Epithelial cell of prostate (primary cell): ENCODE measurements at regions not wholly inside any gene's neighbourhood (a gene's known extent, or its start where the extent isn't known, plus 50 kb on each side); places are given as distances from the start of the nearest gene placed in this dataset.

Experiments
- DNase-seq: peaks from one replicate; pipeline ENCODE4 v3.0.0-alpha.2; 2011; ENCODE audit warnings: low read depth, low spot score
- H3K27ac ChIP-seq: fragments of 450-650 bp; 2 replicates; pipeline ENCODE4 v1.5.1; 2017; ENCODE audit warnings: mild to moderate bottlenecking

DNA sequence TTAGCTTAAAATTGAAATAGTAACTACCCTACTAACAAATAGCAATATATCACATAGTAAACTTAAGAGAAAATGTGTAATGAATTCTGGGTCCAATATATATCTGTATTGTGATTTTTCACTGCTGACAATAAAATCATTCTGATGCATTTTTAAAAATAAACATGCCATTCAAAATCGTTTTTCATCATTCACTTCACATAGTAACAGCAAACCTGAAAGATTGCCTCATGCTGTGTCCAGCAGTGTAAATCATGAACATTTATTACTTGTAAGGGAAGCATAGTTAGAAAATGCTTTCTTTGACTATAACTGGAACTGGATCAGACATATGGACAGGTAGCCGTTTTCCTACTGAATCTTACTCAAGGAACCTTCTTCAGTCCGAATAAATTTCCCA is 446.1 kb downstream of the UTRN start:
- no peak overlapping the region for H3K27ac ChIP-seq
- no peak for DNase-seq

DNA sequence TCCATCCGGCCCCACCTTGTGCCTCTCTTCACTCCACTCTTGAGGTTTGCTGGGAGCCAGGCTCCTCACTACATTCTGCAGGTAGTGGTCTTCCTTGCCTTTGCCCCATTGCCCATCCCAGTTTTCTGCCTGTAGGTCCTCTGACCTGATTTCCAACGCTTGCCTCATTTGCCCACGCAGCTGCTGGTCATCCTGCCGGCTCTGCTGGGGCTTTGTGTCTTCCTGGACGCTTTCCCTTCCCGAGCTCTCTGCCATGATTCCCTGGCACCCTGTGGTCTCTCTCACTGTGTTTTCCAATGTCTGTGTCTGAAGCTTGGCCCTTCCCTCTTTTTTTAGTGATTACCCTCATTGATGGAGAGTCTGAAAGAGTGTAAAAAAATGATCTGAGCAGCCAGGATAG is 451.6 kb downstream of the UTRN start:
- DNase-seq = no peak

DNA sequence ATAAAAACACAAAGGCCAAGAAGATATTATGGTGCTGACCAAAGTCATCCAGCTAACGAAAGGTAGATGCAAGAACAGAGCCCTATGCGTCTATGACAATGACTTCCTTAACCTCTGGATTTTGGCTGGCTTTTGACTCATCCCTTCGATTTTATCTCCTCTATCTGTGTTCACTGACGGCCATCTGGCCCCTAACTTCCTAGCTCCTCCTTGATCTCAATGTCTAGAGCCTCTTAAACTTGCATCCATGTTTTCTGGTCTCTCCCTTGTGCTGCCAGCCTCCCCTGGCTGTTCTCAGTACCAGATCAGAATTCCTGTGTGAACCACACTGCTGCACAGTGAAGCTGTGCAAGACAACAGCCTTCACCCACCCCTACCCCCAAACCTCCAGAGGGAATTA is 452.9 kb downstream of the UTRN start:
- DNase-seq = no peak
- no peak overlapping the region for H3K27ac ChIP-seq

More for the DNA sequence above, 451.6 kb downstream of the UTRN start:
- no peak overlapping the region for H3K27ac ChIP-seq

DNA sequence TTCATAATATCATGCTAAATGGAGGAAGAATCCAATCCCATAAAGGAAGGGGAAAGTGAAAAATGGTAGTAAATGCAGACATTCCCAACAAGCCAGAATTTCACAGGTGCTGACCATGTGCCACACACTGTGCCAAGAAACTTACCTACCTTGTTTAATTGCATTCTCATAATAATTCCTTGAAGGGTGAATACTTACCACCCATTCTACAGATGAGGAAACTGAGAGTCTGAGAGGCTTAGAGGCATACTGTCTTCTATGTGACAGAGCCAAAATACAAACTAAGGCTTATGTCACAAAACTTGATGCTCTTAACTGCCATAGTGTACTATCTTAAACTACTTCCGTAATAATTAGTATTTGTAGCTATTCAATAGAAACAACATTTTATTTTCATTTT is 454.7 kb downstream of the UTRN start:
- DNase-seq = no peak
- H3K27ac ChIP-seq = no peak overlapping the region

DNA sequence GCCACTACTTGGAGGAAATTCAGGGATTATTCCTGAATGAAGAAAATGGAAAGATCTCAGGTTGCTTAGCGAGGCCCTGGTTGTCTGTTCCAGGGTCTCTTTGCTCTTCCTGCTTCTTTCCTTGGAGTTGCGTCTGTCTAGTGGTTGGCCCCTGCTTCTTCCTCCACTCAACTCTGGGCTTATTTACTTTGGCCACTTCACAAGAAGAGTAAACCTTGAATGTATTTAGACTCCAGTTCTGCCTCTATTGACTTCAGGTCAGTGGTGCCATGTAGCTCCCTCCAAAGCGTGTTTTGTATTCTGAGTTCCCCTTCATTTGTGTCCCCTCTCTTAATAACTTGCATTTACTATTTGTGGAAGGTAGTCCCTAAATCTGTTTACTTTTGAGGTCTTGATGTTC is 456.5 kb downstream of the UTRN start:
- DNase-seq = no peak
- no peak overlapping the region for H3K27ac ChIP-seq

DNA sequence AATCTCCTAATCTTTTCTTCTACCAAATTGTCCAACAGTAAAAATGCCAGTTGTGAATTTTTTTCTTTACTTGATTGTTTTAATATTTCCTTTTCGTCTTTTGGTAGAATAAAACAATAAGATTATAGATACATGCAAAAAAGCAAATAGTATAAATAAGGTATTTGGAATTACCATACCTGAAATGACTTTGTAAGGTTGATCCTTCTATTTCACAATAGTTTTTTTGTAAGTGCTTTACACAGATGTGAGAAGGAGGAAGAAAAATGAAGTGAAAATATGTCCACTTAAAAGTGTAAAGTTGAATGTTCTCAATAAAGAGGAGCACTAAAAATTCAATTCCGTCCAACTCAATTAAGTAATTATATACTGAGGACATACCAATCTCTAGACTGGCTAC is 457.6 kb downstream of the UTRN start:
- DNase-seq = no peak
- no peak overlapping the region for H3K27ac ChIP-seq

DNA sequence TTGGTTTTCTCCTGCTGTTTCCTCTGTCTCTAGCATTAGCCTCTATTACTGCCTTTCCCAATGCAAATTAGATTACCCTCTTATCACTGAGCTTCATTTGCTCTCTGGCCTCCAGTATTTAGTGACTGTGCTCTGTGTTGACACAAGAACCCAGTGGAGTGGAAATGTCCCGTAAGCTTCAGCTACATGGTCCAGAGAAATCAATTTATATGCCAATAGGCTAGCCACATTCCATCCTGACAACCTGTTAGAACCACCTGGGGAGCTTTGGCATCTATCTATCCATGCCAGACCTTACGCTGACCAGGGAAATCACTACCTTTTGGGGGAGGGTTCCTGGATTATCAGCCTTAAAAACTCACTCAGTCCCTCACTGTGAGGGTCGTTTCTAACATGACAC is 459.6 kb downstream of the UTRN start:
- no peak for DNase-seq
- H3K27ac ChIP-seq = no peak overlapping the region

DNA sequence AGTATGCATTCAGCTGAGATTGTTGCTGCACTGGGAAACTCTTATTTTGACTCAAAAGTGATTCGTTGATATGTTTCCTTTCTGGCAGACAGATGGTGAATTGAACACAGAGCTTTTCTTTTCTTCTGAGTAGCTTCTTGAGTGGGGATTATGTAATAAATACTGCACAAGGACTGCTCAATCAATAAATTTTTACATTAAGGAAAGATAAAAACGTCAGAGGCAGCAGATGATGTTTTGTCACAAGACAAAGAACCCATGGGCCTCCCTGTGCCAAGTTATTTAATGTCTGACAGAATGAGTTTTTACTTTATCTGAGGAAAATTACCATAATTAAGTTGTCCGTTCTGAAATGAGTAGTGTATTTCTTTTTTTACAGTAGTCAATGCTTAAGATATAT is 460.3 kb downstream of the UTRN start:
- DNase-seq = no peak
- H3K27ac ChIP-seq = no peak overlapping the region

DNA sequence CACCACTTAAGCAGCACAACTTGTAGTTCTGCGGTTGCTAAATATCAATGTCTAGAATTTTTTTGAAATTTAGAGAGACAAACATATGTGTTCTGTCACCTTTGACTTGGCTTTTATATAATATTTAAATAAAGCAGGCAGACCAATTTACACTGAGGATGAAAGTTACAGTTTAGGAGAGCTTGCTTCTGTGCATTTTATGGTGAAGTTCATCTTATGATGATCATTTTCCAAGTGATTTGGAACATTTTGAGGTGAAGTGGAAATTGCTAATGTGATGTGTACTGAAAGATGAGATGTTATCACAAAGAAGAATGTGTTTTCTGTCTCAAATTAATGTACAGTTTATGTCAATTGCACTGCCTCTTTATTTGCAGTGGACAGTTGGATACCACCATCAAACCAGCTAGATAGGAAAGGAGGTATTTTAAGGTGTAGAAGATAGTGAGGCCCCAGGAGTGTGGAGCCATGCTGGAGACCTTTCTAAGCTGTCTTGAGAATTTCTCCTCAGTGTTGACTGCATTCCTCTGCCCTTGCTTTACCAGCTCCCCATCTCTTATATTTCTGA is 461.9 kb downstream of the UTRN start:
- no peak for DNase-seq
- no peak overlapping the region for H3K27ac ChIP-seq

DNA sequence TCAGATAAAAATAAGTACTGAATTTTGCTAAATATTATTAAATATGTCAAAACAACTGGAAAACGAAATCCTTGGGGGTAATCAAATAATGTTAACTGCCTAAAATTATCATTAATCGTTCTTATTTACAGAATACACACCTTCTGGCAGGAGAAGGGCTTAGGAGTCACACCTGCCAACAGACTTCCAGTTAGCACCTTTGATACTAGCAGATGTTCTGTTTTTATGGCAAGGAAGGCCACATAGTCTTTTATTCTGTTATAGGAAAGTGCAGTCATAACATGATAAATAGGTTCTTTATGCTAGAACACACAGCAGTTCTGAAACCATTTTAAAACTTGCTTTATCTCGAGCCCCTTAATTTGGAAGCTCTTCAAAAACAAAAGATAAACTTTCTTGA is 464.1 kb downstream of the UTRN start:
- DNase-seq = no peak

DNA sequence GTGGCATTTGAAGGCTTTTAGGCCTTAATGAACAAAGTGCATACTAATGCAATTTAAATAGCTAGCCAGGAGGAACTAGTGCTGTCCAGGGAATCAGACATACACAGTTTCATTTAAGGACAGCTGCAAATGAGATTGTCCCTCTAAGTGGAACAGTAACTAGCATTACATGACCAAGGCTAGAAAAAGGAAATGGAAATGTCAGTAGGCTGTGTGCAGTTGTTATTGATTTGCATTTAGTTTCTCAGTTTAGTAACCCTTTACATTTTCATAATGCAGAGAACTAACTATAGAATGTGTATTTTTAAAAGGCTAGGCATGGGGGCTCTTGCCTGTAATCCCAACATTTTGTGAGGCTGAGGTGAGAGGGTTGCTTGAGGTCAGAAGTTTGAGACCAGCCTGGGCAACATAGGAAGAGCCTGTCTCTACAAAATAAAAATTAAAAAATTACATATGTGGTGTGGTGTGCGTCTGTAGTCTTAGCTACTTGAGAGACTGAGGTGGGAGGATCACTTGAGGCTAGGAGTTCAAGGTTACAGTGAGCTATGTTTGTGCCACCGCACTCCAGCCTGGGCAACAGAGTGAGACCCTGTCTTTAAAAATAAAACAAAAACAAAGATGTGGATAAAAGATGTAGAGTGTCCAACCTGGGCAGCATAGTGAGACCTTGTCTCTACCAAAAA is 468.0 kb downstream of the UTRN start:
- no peak overlapping the region for H3K27ac ChIP-seq
- DNase-seq = no peak

More for the DNA sequence above, 464.1 kb downstream of the UTRN start:
- H3K27ac ChIP-seq = no peak overlapping the region

DNA sequence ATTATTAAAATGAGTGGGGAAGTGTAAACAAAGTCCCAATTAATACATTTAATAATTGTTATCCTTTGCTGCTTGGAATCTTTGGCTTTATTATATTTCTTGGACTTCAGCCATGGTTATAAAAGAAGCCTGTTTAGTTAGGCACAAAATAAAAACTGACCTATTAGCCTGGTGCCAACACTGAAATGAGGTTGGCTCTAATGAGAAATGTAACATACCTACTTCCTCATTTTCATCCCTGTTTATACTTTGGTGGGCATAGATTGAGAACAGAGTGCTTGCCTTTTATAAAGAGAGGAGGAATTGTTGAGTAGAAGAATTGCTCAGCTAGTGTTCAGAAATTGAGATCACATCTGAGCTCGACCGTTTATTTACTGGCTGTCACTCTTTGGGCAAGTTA is 471.3 kb downstream of the UTRN start:
- no peak overlapping the region for H3K27ac ChIP-seq
- DNase-seq = no peak

DNA sequence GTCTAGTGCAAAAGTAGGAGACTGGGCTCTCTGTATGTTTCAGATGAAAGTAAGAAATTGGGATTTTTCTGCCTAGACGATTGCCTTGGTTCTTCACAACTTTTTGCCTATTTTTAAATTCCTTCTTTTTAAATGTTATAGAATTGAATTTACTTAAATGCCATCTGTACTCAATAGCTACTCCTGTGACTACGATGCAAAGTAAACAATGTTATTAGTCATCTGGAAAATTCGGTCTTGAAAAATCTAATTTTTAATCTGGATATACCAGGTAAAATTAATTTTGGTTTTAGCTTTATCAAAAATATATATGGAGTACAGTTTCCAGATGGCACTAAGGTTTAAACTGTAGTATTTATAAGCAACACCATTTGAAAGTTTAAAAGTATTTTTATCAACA is 472.2 kb downstream of the UTRN start:
- no peak overlapping the region for H3K27ac ChIP-seq
- no peak for DNase-seq

DNA sequence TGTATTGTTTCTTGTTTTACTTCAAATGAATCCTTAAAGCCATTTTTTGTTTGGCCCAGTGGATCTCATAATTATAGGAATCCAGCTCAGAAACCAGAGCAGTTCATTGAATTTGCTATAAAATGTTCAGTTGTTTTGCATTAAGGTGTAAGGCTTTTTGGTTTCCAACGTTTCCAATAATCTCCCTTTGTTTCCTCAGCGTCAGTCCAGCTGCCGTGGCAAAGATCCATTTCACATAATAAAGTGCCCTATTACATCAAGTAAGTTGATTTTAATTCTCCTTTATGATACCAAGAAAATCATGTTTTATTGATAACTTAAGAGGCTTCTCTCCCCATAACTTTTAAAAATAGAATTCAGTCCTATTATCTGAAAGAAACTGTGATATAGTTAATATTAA is 472.6 kb downstream of the UTRN start:
- no peak overlapping the region for H3K27ac ChIP-seq
- no peak for DNase-seq

DNA sequence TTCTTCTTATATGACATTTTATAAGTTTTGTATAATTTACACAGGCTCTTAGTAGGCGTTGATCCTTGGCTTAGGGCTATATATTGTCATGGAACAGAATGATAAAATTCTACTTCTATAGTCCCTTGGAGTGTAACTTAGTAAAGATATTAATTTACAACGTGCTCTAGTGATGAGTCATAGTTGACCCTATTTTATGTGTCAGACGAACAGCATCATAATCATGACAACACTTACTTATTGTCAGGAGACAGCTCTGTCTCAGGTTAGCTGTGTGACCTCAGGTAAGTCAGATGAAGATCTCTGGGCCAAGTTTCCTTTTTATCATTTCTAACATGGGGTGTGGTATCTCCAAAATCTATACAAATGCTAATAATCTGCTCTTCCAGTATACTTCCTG is 473.5 kb downstream of the UTRN start:
- DNase-seq = peak; percentile 8

DNA sequence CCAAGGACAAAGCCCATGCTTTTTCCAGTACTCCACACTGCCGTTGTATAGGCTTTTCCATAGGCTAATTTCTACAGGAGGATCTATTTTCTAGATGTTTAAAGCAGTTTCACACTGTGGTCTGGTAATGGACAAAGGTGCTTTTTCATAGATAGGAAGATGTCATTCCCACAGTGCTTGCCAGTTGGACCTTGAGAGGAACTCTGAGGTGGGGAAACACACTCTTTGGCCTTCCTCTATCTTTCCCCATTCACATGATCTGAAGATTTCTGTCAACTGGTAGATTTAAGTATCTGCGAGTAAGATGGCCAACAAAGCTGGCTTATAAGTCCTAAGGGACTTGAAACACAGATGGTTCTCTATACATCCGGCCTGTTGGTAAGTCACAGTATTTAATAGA is 477.3 kb downstream of the UTRN start:
- no peak overlapping the region for H3K27ac ChIP-seq
- no peak for DNase-seq

More for the DNA sequence above, 473.5 kb downstream of the UTRN start:
- H3K27ac ChIP-seq = no peak overlapping the region

DNA sequence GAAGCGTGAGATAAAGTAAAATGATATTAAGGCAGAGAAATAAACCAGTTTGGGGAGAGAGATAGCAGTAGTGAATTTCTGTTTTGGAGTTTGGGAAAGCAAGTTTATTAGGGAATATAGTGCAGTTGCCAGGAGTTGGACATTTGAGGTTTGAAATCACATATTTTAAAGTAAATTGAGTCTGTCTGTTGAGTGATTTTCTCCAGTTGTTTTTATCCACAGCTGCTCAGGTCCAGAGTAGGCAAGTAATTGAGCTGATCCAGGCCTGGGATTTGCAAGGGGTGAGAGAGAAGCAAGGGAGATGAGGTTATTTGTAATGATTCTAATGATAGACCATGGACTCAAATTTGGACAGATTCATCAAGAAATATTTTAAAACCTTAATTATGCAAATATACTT is 481.9 kb downstream of the UTRN start:
- DNase-seq = no peak
- no peak overlapping the region for H3K27ac ChIP-seq

DNA sequence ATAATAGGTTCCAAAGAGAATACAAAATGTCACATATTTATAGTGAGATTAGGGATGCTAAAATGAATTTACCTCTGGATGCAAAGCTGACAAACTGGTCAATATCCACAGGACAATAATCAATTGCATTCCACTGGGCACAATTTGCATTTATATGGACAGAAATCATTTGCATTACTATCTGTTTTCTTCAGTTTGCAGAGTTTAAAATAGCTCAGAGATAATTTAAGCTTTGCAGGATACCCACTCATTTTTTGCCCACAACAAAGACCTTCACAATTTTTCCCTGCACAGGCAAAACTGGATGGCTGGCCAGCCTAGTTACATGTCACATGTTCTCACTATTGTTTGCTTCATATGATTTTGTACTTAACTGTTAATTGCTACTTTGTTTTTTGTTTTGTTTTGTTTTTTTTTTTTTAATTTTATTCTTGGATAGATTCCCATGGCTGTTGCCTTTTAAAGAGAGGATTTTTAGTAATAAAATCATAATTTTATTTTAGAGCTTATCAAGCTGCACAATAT is 483.5 kb downstream of the UTRN start:
- H3K27ac ChIP-seq = no peak overlapping the region
- no peak for DNase-seq

DNA sequence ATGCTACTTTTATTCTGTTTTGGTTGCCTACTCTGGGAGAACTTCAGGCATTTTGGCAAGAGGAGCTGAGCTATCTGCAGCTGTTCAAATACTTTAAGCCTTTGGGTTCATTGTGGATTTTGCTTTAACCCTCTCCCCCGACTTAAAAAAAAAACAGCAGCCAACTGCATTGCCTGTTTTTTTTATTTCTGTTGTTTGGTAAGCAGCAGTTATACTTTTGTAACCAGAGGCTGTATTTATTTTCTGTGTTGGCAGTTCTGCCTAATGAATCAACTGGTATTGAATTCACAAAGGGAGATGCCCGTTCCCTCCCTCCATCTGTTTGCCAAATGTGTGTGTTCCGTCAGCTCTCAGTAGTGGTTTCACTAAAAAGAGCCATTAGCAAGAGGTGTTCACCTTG is 484.0 kb downstream of the UTRN start:
- DNase-seq = no peak

DNA sequence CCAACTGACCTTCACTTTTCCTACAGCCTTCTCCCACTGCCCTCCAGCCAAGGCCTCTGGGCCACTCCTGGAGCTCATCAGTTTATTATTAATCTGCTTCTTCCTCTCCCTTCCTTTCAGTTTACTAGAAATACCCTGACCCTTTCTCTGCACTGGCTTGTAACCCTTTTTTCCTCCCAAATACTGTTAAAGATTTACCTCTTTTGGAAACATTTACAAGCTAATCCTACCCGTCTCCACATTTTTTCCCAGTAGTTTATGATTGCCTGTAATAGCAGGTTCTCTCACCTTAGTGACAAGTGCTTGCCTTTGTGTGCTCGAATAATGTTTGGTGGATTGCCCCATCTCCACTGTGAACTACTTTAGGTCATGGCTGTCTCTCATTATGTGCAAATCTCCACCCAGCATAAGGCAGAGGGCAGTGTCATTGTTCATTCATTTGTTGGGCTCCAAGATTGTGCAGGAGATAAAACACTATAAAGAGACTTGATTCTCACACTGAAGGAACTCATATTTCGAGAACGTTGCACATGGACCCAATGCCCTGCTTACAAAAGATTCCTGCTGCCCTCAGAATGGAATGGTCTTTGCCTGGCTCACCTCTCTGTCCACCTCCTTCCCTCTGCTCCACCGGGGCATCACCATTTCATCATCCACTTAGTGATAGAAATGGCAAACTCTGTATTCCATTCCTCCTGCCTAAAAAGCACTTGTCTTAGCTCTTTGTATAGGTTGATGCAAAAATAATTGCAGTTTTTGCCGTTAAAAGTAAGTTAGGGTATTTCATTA is 491.1 kb downstream of the UTRN start:
- no peak overlapping the region for H3K27ac ChIP-seq

More for the DNA sequence above, 484.0 kb downstream of the UTRN start:
- H3K27ac ChIP-seq = no peak overlapping the region

DNA sequence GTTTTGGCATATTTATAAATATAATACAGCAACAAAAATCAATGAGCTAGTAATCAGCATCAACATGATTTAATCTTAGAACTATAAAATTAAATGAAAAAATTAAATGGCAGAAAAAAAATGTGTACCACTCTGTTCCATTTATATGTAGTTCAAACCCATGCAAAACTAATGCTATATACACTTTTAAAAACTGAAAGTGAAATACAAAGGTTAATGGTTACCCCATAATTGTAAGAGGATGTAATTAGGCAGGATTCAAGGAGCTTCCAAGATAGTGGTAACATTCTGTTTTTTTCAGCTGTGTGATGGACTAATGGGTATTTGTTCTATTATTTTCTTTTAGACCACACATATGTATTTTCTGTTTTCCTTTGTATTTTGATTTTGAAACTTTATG is 492.1 kb downstream of the UTRN start:
- H3K27ac ChIP-seq = no peak overlapping the region
- DNase-seq = no peak

More for the DNA sequence above, 491.1 kb downstream of the UTRN start:
- DNase-seq = no peak
